SK-N-SH treated with all-trans-retinoic acid at 6 μM for 48 hours (cell line): ENCODE measurements at regions not wholly inside any gene's neighbourhood (a gene's known extent, or its start where the extent isn't known, plus 50 kb on each side); places are given as distances from the start of the nearest gene placed in this dataset.
A peak's percentile ranks its signal among the peaks of the same experiment; 100 is the strongest.

Source experiments
- ATAC-seq: fragments of 200-7000 bp; cut with Tn5 transposase; 3 replicates; pipeline ENCODE4 v1.9.1; 2020; ENCODE audit warnings: mild to moderate bottlenecking, moderate library complexity
- ARNTL ChIP-seq: fragments of 450-650 bp; formaldehyde crosslinking; IDR thresholded peaks from 2 replicates; pipeline ENCODE4 v1.5.0; 2020; ENCODE audit warnings: low read depth, mild to moderate bottlenecking, moderate library complexity, borderline replicate concordance
- CSDC2 ChIP-seq: fragments of 250-450 bp; sonication (Bioruptor Pico); IDR thresholded peaks from 2 replicates; pipeline ENCODE4 v1.5.0; 2020; ENCODE audit warnings: mild to moderate bottlenecking, moderate library complexity
- ESRRG ChIP-seq: fragments of 250-450 bp; sonication (Bioruptor Pico); IDR thresholded peaks from 2 replicates; pipeline ENCODE4 v1.6.1; 2021; ENCODE audit warnings: mild to moderate bottlenecking
- GLIS3 ChIP-seq: fragments of 250-450 bp; sonication (Bioruptor Pico); IDR thresholded peaks from 2 replicates; pipeline ENCODE4 v1.5.0; 2020; ENCODE audit warnings: mild to moderate bottlenecking, moderate library complexity
- ISL1 ChIP-seq: fragments of 250-450 bp; sonication (Bioruptor Pico); IDR thresholded peaks from 2 replicates; pipeline ENCODE4 v2.1.2; 2022; ENCODE audit warnings: mild to moderate bottlenecking, moderate library complexity
- OSR1 ChIP-seq: fragments of 250-450 bp; sonication (Bioruptor Pico); IDR thresholded peaks from 2 replicates; pipeline ENCODE4 v1.8.0; 2022; ENCODE audit warnings: moderate library complexity, mild to moderate bottlenecking, inconsistent platforms
- PPARA ChIP-seq: fragments of 250-450 bp; sonication (Bioruptor Pico); IDR thresholded peaks from 2 replicates; pipeline ENCODE4 v1.5.0; 2020; ENCODE audit warnings: mild to moderate bottlenecking, borderline replicate concordance
- RARB ChIP-seq: fragments of 250-450 bp; sonication (Bioruptor Pico); IDR thresholded peaks from 2 replicates; pipeline ENCODE4 v1.8.0; 2021; ENCODE audit warnings: mild to moderate bottlenecking, moderate library complexity
- SNAI2 ChIP-seq: fragments of 250-450 bp; sonication (Bioruptor Pico); IDR thresholded peaks from 2 replicates; pipeline ENCODE4 v1.5.0; 2020; ENCODE audit warnings: mild to moderate bottlenecking, moderate library complexity
- TCF4 ChIP-seq: fragments of 250-450 bp; sonication (Bioruptor Pico); IDR thresholded peaks from 2 replicates; pipeline ENCODE4 v1.8.0; 2021; ENCODE audit warnings: mild to moderate bottlenecking, moderate library complexity, borderline replicate concordance
- TOX ChIP-seq: fragments of 250-450 bp; sonication (Bioruptor Pico); IDR thresholded peaks from 2 replicates; pipeline ENCODE4 v1.8.0; 2021; ENCODE audit warnings: mild to moderate bottlenecking, moderate library complexity, borderline replicate concordance
- ZC3H10 ChIP-seq: fragments of 250-450 bp; sonication (Bioruptor Pico); IDR thresholded peaks from 2 replicates; pipeline ENCODE4 v1.5.1; 2021; ENCODE audit warnings: mild to moderate bottlenecking, moderate library complexity
- ZFP30 ChIP-seq: fragments of 450-650 bp; formaldehyde crosslinking; IDR thresholded peaks from 2 replicates; pipeline ENCODE4 v1.5.0; 2022; ENCODE audit warnings: mild to moderate bottlenecking, moderate library complexity
- ZNF565 ChIP-seq: fragments of 450-650 bp; formaldehyde crosslinking; conservative IDR thresholded peaks from 2 replicates; pipeline ENCODE4 v1.5.0; 2020; ENCODE audit warnings: low read depth, mild to moderate bottlenecking, moderate library complexity
- ZNF70 ChIP-seq: fragments of 450-650 bp; formaldehyde crosslinking; IDR thresholded peaks from 2 replicates; pipeline ENCODE4 v1.5.0; 2020; ENCODE audit warnings: mild to moderate bottlenecking, moderate library complexity
- ZNF8 ChIP-seq: fragments of 450-650 bp; formaldehyde crosslinking; IDR thresholded peaks from 2 replicates; pipeline ENCODE4 v1.5.0; 2020; ENCODE audit warnings: mild to moderate bottlenecking, moderate library complexity
- TF ChIP-seq, protein P1 (sequence below): fragments of 250-450 bp; sonication (Bioruptor Pico); IDR thresholded peaks from 2 replicates; pipeline ENCODE4 v1.5.1; 2021; ENCODE audit warnings: mild to moderate bottlenecking, moderate library complexity
- TF ChIP-seq, protein P2 (sequence below): fragments of 250-450 bp; sonication (Bioruptor Pico); IDR thresholded peaks from 2 replicates; pipeline ENCODE4 v1.5.1; 2020; ENCODE audit warnings: low read depth, mild to moderate bottlenecking, moderate library complexity
- TF ChIP-seq, protein P3 (sequence below): fragments of 250-450 bp; sonication (Bioruptor Pico); IDR thresholded peaks from 2 replicates; pipeline ENCODE4 v1.5.0; 2020; ENCODE audit warnings: mild to moderate bottlenecking, moderate library complexity
- TF ChIP-seq, protein P4 (sequence below): fragments of 250-450 bp; sonication (Bioruptor Pico); IDR thresholded peaks from 2 replicates; pipeline ENCODE4 v1.8.0; 2021; ENCODE audit warnings: low read depth, mild to moderate bottlenecking, moderate library complexity, borderline replicate concordance
- TF ChIP-seq, protein P5 (sequence below): fragments of 250-450 bp; sonication (Bioruptor Pico); IDR thresholded peaks from 2 replicates; pipeline ENCODE4 v1.8.0; 2020; ENCODE audit warnings: mild to moderate bottlenecking, moderate library complexity, borderline replicate concordance

DNA sequence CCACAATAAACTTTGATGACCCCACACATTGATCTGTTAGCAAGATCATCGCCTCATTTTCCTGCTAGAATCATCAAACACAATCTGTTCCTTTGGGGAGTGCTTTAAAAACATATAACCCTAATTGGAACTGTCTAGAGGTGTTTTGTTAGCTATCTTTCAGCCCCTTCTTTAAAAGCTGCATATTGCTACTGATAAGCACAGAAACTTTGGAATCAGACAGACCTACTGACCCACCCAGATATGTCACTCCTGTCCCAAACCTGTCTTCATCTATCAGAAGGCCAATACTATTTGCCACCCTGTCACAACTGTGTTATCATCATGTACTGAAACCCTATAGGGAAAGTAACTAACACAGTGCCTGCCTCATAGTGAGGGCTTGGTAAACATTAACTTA, 172.4 kb upstream of the SASH1 start (continued):
- TF ChIP-seq, protein P1, sequence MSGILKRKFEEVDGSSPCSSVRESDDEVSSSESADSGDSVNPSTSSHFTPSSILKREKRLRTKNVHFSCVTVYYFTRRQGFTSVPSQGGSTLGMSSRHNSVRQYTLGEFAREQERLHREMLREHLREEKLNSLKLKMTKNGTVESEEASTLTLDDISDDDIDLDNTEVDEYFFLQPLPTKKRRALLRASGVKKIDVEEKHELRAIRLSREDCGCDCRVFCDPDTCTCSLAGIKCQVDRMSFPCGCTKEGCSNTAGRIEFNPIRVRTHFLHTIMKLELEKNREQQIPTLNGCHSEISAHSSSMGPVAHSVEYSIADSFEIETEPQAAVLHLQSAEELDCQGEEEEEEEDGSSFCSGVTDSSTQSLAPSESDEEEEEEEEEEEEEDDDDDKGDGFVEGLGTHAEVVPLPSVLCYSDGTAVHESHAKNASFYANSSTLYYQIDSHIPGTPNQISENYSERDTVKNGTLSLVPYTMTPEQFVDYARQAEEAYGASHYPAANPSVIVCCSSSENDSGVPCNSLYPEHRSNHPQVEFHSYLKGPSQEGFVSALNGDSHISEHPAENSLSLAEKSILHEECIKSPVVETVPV (CRISPR knock-in tag): no peak
- TF ChIP-seq ZFP30 (CRISPR knock-in tag) (no peak), SNAI2 (CRISPR knock-in tag) (no peak), ZNF565 (CRISPR knock-in tag) (no peak), TCF4 (CRISPR knock-in tag) (no peak), GLIS3 (CRISPR knock-in tag) (no peak)

DNA sequence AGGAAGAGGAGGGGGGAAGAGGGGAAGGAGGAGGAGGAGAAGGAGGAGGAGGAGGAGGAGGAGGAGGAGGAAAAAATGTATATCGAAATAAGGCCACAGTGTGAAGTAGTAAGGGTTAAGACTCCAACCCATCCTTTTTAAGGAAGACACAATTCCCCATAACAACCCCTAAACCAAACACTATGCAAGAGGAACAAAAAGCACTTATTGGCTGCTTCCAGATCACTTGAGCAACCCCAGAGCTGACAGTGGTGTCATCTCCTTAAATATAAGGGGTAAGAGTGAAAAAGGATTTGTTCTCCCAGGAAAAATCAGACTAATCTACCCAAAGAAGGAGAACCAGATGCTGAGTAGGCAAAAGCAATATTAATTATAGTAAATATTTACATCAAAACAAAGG, 169.1 kb upstream of the SASH1 start:
- TF ChIP-seq ZNF565 (CRISPR knock-in tag) (no peak), ZC3H10 (no peak), ARNTL (CRISPR knock-in tag) (no peak)
- ATAC-seq: no peak

DNA sequence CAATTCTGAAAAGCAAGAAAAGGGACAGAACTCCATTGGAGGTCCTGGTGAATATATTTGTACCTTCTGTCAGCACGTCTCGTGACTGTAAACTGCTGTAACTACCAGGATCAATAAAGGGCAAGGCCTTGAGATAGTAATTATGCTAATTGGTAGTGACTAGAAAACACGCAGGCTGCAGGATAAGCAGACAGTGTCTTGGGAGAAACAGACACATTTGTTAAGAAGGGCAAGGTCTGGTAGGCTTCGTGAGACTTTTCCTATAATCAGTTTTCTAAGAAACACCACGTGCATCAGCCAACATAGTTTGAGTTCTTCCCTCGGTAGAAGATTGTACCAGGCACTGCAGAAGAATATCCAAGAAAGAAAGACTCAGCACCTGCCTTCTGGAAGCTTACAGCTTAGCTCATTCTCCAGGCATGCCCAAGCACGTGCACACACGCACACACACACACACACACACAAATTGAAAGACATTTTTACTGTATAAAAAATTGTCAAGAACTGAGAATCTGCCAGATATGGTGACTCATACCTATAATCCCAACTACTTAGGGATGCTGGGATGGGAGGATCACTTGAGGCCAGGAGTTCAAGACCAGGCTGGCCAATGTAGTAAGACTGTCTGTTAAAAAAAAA, 167.0 kb upstream of the SASH1 start:
- TF ChIP-seq ESRRG (CRISPR knock-in tag) (no peak), ISL1 (CRISPR knock-in tag) (no peak), RARB (no peak), ARNTL (CRISPR knock-in tag) (no peak), OSR1 (no peak), PPARA (CRISPR knock-in tag) (no peak), ZNF8 (CRISPR knock-in tag) (no peak), SNAI2 (CRISPR knock-in tag) (no peak), ZNF70 (CRISPR knock-in tag) (no peak), ZFP30 (CRISPR knock-in tag) (no peak), ZC3H10 (no peak)
- TF ChIP-seq, protein P2, sequence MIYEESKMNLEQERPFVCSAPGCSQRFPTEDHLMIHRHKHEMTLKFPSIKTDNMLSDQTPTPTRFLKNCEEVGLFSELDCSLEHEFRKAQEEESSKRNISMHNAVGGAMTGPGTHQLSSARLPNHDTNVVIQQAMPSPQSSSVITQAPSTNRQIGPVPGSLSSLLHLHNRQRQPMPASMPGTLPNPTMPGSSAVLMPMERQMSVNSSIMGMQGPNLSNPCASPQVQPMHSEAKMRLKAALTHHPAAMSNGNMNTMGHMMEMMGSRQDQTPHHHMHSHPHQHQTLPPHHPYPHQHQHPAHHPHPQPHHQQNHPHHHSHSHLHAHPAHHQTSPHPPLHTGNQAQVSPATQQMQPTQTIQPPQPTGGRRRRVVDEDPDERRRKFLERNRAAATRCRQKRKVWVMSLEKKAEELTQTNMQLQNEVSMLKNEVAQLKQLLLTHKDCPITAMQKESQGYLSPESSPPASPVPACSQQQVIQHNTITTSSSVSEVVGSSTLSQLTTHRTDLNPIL (CRISPR knock-in tag): no peak
- TF ChIP-seq, protein P1 (CRISPR knock-in tag): no peak
- TF ChIP-seq, protein P3, sequence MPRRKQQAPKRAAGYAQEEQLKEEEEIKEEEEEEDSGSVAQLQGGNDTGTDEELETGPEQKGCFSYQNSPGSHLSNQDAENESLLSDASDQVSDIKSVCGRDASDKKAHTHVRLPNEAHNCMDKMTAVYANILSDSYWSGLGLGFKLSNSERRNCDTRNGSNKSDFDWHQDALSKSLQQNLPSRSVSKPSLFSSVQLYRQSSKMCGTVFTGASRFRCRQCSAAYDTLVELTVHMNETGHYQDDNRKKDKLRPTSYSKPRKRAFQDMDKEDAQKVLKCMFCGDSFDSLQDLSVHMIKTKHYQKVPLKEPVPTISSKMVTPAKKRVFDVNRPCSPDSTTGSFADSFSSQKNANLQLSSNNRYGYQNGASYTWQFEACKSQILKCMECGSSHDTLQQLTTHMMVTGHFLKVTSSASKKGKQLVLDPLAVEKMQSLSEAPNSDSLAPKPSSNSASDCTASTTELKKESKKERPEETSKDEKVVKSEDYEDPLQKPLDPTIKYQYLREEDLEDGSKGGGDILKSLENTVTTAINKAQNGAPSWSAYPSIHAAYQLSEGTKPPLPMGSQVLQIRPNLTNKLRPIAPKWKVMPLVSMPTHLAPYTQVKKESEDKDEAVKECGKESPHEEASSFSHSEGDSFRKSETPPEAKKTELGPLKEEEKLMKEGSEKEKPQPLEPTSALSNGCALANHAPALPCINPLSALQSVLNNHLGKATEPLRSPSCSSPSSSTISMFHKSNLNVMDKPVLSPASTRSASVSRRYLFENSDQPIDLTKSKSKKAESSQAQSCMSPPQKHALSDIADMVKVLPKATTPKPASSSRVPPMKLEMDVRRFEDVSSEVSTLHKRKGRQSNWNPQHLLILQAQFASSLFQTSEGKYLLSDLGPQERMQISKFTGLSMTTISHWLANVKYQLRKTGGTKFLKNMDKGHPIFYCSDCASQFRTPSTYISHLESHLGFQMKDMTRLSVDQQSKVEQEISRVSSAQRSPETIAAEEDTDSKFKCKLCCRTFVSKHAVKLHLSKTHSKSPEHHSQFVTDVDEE (CRISPR knock-in tag): no peak
- no peak for ATAC-seq

DNA sequence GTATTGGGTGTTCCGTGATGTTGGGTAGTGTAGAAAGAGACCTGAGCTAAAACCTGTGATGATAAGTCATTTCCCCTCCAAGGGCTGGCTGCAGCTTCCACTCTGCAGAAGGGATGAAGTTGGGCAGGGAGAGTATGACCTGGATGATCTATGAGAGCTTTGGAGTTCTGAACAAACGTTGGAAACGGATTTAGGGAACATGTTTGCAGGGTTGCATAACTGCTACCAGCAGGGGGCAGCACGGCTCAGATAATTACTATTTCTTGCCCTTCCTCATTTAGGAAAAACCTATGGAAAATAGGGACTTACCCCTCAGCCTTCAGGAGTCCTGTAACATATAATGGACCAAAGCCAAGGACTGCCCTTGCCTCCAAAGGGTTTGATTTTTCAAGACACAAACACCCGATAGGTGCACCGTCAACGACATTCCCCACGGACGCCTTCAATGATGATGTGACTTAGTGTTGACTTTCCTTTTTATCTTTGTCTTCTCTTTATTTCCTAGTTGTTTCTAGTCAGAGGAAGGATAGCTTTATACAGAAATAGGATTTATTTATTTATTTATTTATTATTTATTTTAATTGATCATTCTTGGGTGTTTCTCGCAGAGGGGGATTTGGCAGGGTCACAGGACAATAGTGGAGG, 164.9 kb upstream of the SASH1 start:
- ATAC-seq: peak; percentile 74
- TF ChIP-seq, protein P4, sequence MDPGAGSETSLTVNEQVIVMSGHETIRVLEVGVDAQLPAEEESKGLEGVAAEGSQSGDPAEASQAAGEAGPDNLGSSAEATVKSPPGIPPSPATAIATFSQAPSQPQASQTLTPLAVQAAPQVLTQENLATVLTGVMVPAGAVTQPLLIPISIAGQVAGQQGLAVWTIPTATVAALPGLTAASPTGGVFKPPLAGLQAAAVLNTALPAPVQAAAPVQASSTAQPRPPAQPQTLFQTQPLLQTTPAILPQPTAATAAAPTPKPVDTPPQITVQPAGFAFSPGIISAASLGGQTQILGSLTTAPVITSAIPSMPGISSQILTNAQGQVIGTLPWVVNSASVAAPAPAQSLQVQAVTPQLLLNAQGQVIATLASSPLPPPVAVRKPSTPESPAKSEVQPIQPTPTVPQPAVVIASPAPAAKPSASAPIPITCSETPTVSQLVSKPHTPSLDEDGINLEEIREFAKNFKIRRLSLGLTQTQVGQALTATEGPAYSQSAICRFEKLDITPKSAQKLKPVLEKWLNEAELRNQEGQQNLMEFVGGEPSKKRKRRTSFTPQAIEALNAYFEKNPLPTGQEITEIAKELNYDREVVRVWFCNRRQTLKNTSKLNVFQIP: no peak
- TF ChIP-seq, protein P1 (CRISPR knock-in tag): no peak
- TF ChIP-seq ZNF8 (CRISPR knock-in tag) (no peak), CSDC2 (no peak), ZFP30 (CRISPR knock-in tag) (no peak), OSR1 (no peak), ZNF70 (CRISPR knock-in tag) (no peak), TCF4 (CRISPR knock-in tag) (no peak), TOX (CRISPR knock-in tag) (no peak), RARB (no peak)
- TF ChIP-seq, protein P2 (CRISPR knock-in tag): no peak
- TF ChIP-seq, protein P5, sequence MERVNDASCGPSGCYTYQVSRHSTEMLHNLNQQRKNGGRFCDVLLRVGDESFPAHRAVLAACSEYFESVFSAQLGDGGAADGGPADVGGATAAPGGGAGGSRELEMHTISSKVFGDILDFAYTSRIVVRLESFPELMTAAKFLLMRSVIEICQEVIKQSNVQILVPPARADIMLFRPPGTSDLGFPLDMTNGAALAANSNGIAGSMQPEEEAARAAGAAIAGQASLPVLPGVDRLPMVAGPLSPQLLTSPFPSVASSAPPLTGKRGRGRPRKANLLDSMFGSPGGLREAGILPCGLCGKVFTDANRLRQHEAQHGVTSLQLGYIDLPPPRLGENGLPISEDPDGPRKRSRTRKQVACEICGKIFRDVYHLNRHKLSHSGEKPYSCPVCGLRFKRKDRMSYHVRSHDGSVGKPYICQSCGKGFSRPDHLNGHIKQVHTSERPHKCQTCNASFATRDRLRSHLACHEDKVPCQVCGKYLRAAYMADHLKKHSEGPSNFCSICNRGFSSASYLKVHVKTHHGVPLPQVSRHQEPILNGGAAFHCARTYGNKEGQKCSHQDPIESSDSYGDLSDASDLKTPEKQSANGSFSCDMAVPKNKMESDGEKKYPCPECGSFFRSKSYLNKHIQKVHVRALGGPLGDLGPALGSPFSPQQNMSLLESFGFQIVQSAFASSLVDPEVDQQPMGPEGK (CRISPR knock-in tag): no peak
